HG03575 (cell line): ENCODE measurements at regions not wholly inside any gene's neighbourhood (a gene's known extent, or its start where the extent isn't known, plus 50 kb on each side); places are given as distances from the start of the nearest gene placed in this dataset.

Experiments
- ATAC-seq: cut with Tn5 transposase; IDR thresholded peaks from one replicate; pipeline ENCODE4 v1.9.1; 2021; ENCODE audit not compliant: unreplicated experiment, insufficient number of reproducible peaks, low FRiP score; ENCODE audit errors: extremely low read depth

- ATAC-seq = no peak
Observed at GRCh38 chr2:176388861-176389260, 119.6 kb downstream of the MTX2 start.

- ATAC-seq = no peak
Observed at GRCh38 chr2:176390276-176391147, 121.3 kb downstream of the MTX2 start.

GRCh38 chr2:176391148-176391419 lies 121.8 kb downstream of the MTX2 start:
- ATAC-seq = no peak

GRCh38 chr2:176392249-176392648 lies 123.0 kb downstream of the MTX2 start:
- ATAC-seq = no peak

- ATAC-seq = no peak
Observed at GRCh38 chr2:176392744-176393414, 123.6 kb downstream of the MTX2 start.

GRCh38 chr2:176395273-176395854 lies 126.1 kb downstream of the MTX2 start:
- no peak for ATAC-seq

- ATAC-seq = no peak
Observed at GRCh38 chr2:176398243-176399073, 129.2 kb downstream of the MTX2 start.

GRCh38 chr2:176399074-176399598 lies 129.9 kb downstream of the MTX2 start:
- no peak for ATAC-seq

GRCh38 chr2:176405477-176405876 lies 136.2 kb downstream of the MTX2 start:
- no peak for ATAC-seq

GRCh38 chr2:176407706-176408105 lies 138.5 kb downstream of the MTX2 start:
- no peak for ATAC-seq

- ATAC-seq = no peak
Observed at GRCh38 chr2:176409671-176410070, 140.4 kb downstream of the MTX2 start.

- no peak for ATAC-seq
Observed at GRCh38 chr2:176412136-176412535, 142.9 kb downstream of the MTX2 start.

GRCh38 chr2:176413786-176414185 lies 144.5 kb downstream of the MTX2 start:
- ATAC-seq = no peak

GRCh38 chr2:176414641-176415040 lies 145.4 kb downstream of the MTX2 start:
- ATAC-seq = no peak

GRCh38 chr2:176415174-176415895 lies 146.1 kb downstream of the MTX2 start:
- no peak for ATAC-seq

GRCh38 chr2:176415937-176416499 lies 146.8 kb downstream of the MTX2 start:
- ATAC-seq = no peak

GRCh38 chr2:176418768-176419167 lies 149.5 kb downstream of the MTX2 start:
- no peak for ATAC-seq

- ATAC-seq = no peak
Observed at GRCh38 chr2:176419591-176420071, 150.4 kb downstream of the MTX2 start.
